ENCODE measurements at regions not wholly inside any gene's neighbourhood (a gene's known extent, or its start where the extent isn't known, plus 50 kb on each side); places are given as distances from the start of the nearest gene placed in this dataset.

DNA sequence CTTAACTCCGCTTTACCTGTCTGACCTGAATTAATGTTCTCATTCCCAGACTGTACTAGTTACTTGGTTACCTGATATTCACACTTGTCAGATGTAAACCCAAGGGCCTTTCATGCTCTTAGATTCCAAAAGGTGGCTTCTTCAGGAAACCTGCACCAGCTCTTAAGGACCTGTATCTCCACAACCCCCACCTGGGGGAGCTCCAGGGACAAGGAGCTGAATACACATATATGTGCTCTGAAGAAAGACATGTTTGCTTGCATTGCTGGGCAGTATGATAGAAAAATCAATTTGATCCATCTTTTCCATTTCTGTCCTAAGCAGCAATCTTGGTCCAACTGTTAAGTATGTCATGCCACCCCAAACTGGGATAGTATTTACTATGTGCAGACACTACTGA is 64.8 kb upstream of the POU3F2 start:
- Mint-ChIP-seq H3K36me3 (no peaks in the 10 kb centered on the region), H3K27ac (no peak overlapping the region), H3K4me1 (peaks cover 0 to 1% (median under 1%) of the 10 kb centered on the region in 4 donors), H3K9me3 (peaks cover 0 to 6% (median 0%) of the 10 kb centered on the region in 7 donors), H3K4me3 (no peak overlapping the region), H3K27me3 (peaks cover 5% of the 10 kb centered on the region)
- Histone ChIP-seq H3K4me3 (ENCODE audit: low read depth, low read length) (no peak overlapping the region), H3K4me1 (ENCODE audit: control insufficient read depth, insufficient read depth, low read length, poor library complexity, severe bottlenecking) (no peaks in the 10 kb centered on the region), H3K9me3 (ENCODE audit: control insufficient read depth in 2 of 2, low read length in 2 of 2) (no peaks in the 10 kb centered on the region), H3K27ac (ENCODE audit: insufficient read depth, low read length, poor library complexity, severe bottlenecking) (no peak overlapping the region), H3K36me3 (ENCODE audit: control insufficient read depth, insufficient read depth, low read length) (no peaks in the 10 kb centered on the region), H3K27me3 (ENCODE audit: control insufficient read depth, insufficient read depth, low read length) (no peaks in the 10 kb centered on the region)
- ATAC-seq (ENCODE audit: low read depth in 2 of 2) (no peak), DNase-seq (peak in 1 of 3 donors; percentile 41)

DNA sequence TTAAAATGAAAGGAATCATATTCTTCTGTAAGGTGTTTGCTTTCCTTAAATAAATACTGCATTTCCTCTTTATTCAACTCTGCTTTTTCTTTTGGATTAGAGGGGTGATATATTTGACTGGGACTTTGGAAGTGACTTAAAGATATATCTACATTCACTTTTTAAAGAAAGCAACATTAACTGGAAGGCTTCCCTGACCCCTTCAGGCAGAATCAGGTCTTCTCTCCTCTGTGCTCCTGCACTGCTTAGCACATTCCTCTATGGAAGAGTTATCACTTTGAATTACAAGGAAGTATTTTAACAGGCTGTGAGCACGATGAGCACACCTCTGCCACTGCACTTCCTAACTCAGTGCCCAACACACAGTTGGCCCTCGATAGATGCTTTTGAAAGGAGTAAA is 59.2 kb upstream of the POU3F2 start:
- no peak overlapping the region for H3K4me3 Mint-ChIP-seq
- H3K27ac Mint-ChIP-seq = no peak overlapping the region
- peaks cover 0 to 7% (median 0%) of the 10 kb centered on the region in 7 donors for H3K9me3 Mint-ChIP-seq
- H3K4me1 ChIP-seq (ENCODE audit: control insufficient read depth, insufficient read depth, low read length, poor library complexity, severe bottlenecking) = no peaks in the 10 kb centered on the region
- ATAC-seq (ENCODE audit: low read depth in 2 of 2) (no peak), DNase-seq (no peak)
- no peak overlapping the region for H3K4me3 ChIP-seq (ENCODE audit: low read depth, low read length)
- H3K27me3 ChIP-seq (ENCODE audit: control insufficient read depth, insufficient read depth, low read length) = peaks cover 2% of the 10 kb centered on the region
- no peaks in the 10 kb centered on the region for H3K4me1 Mint-ChIP-seq
- H3K36me3 Mint-ChIP-seq = no peaks in the 10 kb centered on the region
- H3K36me3 ChIP-seq (ENCODE audit: control insufficient read depth, insufficient read depth, low read length) = no peaks in the 10 kb centered on the region
- H3K9me3 ChIP-seq (ENCODE audit: control insufficient read depth in 2 of 2, low read length in 2 of 2) = no peaks in the 10 kb centered on the region
- peaks cover 12% of the 10 kb centered on the region for H3K27me3 Mint-ChIP-seq
- H3K27ac ChIP-seq (ENCODE audit: insufficient read depth, low read length, poor library complexity, severe bottlenecking) = no peak overlapping the region

DNA sequence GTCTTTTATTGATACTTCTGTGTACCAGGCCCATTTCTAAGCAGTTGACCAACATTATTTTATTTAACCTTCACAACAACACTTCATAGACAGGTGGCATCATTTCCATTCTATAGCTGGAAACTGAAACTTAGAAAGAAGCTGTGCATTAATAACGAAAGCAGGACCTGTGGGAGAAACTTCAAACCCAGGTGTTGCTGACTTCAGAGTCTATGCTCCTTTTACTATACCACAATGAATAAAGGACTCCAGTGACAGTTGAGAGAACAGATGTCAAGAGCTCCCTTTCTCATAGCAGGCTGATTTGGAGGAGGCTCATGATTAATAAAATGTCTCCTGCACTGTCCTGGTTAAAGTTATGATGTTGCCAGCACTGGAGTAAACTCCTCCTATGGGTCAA is 56.6 kb upstream of the POU3F2 start:
- ATAC-seq (ENCODE audit: low read depth in 2 of 2) = no peak

DNA sequence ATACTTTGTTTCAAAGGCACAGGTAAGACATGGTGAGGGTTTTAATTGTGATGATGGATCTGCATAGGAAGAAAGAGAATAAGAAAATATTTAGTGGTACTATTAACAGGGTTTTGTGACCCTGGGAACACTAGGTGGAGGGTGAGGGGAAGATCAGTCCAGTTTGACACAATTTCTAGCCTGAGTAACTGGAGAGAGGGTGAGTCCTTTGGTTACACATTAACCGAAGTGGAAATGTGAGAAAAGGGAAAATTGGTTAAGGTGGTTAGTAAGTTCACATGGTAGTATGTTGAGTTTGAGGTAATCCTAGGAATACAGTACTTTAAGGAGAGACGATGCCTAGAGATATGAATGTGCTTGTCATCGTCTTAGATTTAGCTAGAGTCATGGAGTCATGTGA is 54.8 kb upstream of the POU3F2 start:
- Histone ChIP-seq H3K27ac (ENCODE audit: insufficient read depth, low read length, poor library complexity, severe bottlenecking) (no peak overlapping the region), H3K27me3 (ENCODE audit: control insufficient read depth, insufficient read depth, low read length) (peaks cover 6% of the 10 kb centered on the region), H3K4me1 (ENCODE audit: control insufficient read depth, insufficient read depth, low read length, poor library complexity, severe bottlenecking) (no peaks in the 10 kb centered on the region), H3K36me3 (ENCODE audit: control insufficient read depth, insufficient read depth, low read length) (no peaks in the 10 kb centered on the region), H3K4me3 (ENCODE audit: low read depth, low read length) (no peak overlapping the region), H3K9me3 (ENCODE audit: control insufficient read depth in 2 of 2, low read length in 2 of 2) (no peaks in the 10 kb centered on the region)
- DNase-seq (no peak), ATAC-seq (ENCODE audit: low read depth in 2 of 2) (no peak)
- Mint-ChIP-seq H3K4me1 (no peaks in the 10 kb centered on the region), H3K36me3 (no peaks in the 10 kb centered on the region), H3K9me3 (peaks cover 0 to 4% (median 0%) of the 10 kb centered on the region in 7 donors), H3K27me3 (peaks cover 8% of the 10 kb centered on the region), H3K4me3 (no peak overlapping the region), H3K27ac (no peak overlapping the region)

More for the DNA sequence above, 56.6 kb upstream of the POU3F2 start:
- Mint-ChIP-seq H3K27ac (no peak overlapping the region), H3K4me1 (no peaks in the 10 kb centered on the region), H3K36me3 (no peaks in the 10 kb centered on the region), H3K9me3 (peaks cover 0 to 4% (median 0%) of the 10 kb centered on the region in 7 donors), H3K4me3 (no peak overlapping the region), H3K27me3 (peaks cover 8% of the 10 kb centered on the region)
- no peak overlapping the region for H3K4me3 ChIP-seq (ENCODE audit: low read depth, low read length)
- H3K4me1 ChIP-seq (ENCODE audit: control insufficient read depth, insufficient read depth, low read length, poor library complexity, severe bottlenecking) = no peaks in the 10 kb centered on the region
- no peaks in the 10 kb centered on the region for H3K36me3 ChIP-seq (ENCODE audit: control insufficient read depth, insufficient read depth, low read length)
- H3K27ac ChIP-seq (ENCODE audit: insufficient read depth, low read length, poor library complexity, severe bottlenecking) = no peak overlapping the region
- H3K27me3 ChIP-seq (ENCODE audit: control insufficient read depth, insufficient read depth, low read length) = peaks cover 6% of the 10 kb centered on the region
- no peaks in the 10 kb centered on the region for H3K9me3 ChIP-seq (ENCODE audit: control insufficient read depth in 2 of 2, low read length in 2 of 2)
- peak in 1 of 3 donors; percentile 4 for DNase-seq

DNA sequence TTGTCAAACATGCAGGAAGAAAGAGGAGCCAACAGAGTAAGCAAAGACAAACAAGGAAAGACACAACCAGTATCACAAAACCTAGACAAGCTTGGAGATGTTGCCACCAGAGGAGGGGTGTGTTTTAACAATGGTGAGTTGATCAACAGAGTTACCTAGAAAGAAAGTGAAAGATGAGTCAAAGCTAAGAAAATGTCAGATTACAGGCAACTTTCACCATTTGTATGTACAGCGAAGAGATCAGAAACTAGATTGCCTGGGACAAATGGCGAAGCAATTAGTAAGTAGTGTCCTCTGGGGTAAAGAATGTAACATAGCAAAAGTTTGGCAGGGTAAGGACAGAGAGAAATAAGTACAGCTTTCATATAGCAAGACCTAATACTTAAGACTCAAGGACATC is 51.6 kb upstream of the POU3F2 start:
- Histone ChIP-seq H3K4me3 (ENCODE audit: low read depth, low read length) (no peak overlapping the region), H3K4me1 (ENCODE audit: control insufficient read depth, insufficient read depth, low read length, poor library complexity, severe bottlenecking) (no peaks in the 10 kb centered on the region), H3K27ac (ENCODE audit: insufficient read depth, low read length, poor library complexity, severe bottlenecking) (no peak overlapping the region), H3K9me3 (ENCODE audit: control insufficient read depth in 2 of 2, low read length in 2 of 2) (no peaks in the 10 kb centered on the region), H3K27me3 (ENCODE audit: control insufficient read depth, insufficient read depth, low read length) (peaks cover 4% of the 10 kb centered on the region), H3K36me3 (ENCODE audit: control insufficient read depth, insufficient read depth, low read length) (no peaks in the 10 kb centered on the region)
- Mint-ChIP-seq H3K36me3 (no peaks in the 10 kb centered on the region), H3K4me1 (no peaks in the 10 kb centered on the region), H3K27me3 (peaks cover 17% of the 10 kb centered on the region), H3K9me3 (peaks cover 0 to 3% (median 0%) of the 10 kb centered on the region in 7 donors), H3K27ac (no peak overlapping the region), H3K4me3 (no peak overlapping the region)
- DNase-seq = no peak
- ATAC-seq (ENCODE audit: low read depth in 2 of 2) = no peak

DNA sequence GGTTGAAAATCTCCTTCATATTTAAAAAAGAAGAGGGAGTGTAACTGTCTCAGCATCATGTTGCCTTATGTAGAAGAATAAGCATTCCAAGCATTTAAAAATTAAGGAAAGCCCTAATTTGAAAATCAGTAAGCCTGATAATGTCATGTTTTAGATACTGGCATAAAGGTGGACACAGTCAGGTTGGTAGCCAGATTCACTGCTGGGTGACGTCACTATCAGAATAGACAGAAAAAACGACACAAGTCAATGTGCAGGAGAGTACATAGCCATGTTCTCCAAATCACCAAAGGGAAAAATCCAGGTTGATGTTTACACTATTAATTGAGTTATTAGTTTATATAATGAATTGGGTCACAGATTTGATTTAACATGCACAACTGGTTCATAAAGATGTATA is 50.8 kb upstream of the POU3F2 start:
- peaks cover 17% of the 10 kb centered on the region for H3K27me3 Mint-ChIP-seq
- no peak overlapping the region for H3K27ac Mint-ChIP-seq
- no peak for DNase-seq
- H3K4me1 ChIP-seq (ENCODE audit: control insufficient read depth, insufficient read depth, low read length, poor library complexity, severe bottlenecking) = no peaks in the 10 kb centered on the region
- no peak for ATAC-seq (ENCODE audit: low read depth in 2 of 2)
- peaks cover 4% of the 10 kb centered on the region for H3K27me3 ChIP-seq (ENCODE audit: control insufficient read depth, insufficient read depth, low read length)
- H3K27ac ChIP-seq (ENCODE audit: insufficient read depth, low read length, poor library complexity, severe bottlenecking) = no peak overlapping the region
- no peak overlapping the region for H3K4me3 Mint-ChIP-seq
- no peak overlapping the region for H3K4me3 ChIP-seq (ENCODE audit: low read depth, low read length)
- H3K4me1 Mint-ChIP-seq = no peaks in the 10 kb centered on the region
- H3K36me3 ChIP-seq (ENCODE audit: control insufficient read depth, insufficient read depth, low read length) = no peaks in the 10 kb centered on the region
- H3K36me3 Mint-ChIP-seq = no peaks in the 10 kb centered on the region
- no peaks in the 10 kb centered on the region for H3K9me3 ChIP-seq (ENCODE audit: control insufficient read depth in 2 of 2, low read length in 2 of 2)
- peaks cover 0 to 3% (median 0%) of the 10 kb centered on the region in 7 donors for H3K9me3 Mint-ChIP-seq

Data from CD4-positive, CD25-positive, alpha-beta regulatory T cell (primary cell).